ENCODE measurements at regions not wholly inside any gene's neighbourhood (a gene's known extent, or its start where the extent isn't known, plus 50 kb on each side); places are given as distances from the start of the nearest gene placed in this dataset.

DNA sequence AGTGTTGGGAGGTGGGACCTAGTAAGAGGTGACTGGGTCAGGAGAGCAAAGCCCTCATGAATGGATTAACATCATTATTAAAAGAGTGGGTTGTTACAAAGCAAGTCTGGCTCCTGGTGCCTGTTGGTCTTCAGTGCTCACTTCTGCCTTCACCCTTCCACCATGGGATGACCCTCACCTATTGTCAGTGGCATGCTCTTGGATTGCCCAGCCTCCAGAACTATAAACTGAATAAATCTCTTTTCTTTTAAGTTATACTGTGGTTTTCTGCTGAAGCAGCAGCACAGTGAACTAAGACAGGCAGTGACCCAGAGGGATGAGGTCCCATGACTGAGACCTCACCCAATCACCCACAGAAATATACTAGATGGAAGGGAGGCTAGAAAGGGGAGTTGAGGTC is 57.5 kb upstream of the ATL2 start (continued):
- TF ChIP-seq, protein P1, sequence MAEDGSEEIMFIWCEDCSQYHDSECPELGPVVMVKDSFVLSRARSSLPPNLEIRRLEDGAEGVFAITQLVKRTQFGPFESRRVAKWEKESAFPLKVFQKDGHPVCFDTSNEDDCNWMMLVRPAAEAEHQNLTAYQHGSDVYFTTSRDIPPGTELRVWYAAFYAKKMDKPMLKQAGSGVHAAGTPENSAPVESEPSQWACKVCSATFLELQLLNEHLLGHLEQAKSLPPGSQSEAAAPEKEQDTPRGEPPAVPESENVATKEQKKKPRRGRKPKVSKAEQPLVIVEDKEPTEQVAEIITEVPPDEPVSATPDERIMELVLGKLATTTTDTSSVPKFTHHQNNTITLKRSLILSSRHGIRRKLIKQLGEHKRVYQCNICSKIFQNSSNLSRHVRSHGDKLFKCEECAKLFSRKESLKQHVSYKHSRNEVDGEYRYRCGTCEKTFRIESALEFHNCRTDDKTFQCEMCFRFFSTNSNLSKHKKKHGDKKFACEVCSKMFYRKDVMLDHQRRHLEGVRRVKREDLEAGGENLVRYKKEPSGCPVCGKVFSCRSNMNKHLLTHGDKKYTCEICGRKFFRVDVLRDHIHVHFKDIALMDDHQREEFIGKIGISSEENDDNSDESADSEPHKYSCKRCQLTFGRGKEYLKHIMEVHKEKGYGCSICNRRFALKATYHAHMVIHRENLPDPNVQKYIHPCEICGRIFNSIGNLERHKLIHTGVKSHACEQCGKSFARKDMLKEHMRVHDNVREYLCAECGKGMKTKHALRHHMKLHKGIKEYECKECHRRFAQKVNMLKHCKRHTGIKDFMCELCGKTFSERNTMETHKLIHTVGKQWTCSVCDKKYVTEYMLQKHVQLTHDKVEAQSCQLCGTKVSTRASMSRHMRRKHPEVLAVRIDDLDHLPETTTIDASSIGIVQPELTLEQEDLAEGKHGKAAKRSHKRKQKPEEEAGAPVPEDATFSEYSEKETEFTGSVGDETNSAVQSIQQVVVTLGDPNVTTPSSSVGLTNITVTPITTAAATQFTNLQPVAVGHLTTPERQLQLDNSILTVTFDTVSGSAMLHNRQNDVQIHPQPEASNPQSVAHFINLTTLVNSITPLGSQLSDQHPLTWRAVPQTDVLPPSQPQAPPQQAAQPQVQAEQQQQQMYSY (CRISPR knock-in tag; IDR thresholded peaks at IDR 0.05), result no peak
- TF ChIP-seq, protein P2, sequence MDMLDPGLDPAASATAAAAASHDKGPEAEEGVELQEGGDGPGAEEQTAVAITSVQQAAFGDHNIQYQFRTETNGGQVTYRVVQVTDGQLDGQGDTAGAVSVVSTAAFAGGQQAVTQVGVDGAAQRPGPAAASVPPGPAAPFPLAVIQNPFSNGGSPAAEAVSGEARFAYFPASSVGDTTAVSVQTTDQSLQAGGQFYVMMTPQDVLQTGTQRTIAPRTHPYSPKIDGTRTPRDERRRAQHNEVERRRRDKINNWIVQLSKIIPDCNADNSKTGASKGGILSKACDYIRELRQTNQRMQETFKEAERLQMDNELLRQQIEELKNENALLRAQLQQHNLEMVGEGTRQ (IDR thresholded peaks at IDR 0.05; ENCODE audit: borderline replicate concordance, low read depth, low read length), result no peak
- TF ChIP-seq TARDBP (IDR thresholded peaks at IDR 0.05; ENCODE audit: borderline replicate concordance), result no peak
- no peak for TF ChIP-seq MEF2A (IDR thresholded peaks at IDR 0.05; ENCODE audit: insufficient read depth, low read depth, low read length)
- TF ChIP-seq, protein P3, sequence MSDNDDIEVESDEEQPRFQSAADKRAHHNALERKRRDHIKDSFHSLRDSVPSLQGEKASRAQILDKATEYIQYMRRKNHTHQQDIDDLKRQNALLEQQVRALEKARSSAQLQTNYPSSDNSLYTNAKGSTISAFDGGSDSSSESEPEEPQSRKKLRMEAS (IDR thresholded peaks at IDR 0.05; ENCODE audit: low read depth, low read length), result no peak
- TF ChIP-seq NFYA (IDR thresholded peaks at IDR 0.05; ENCODE audit: borderline replicate concordance, low read depth, low read length), result no peak
- TF ChIP-seq, protein P4, sequence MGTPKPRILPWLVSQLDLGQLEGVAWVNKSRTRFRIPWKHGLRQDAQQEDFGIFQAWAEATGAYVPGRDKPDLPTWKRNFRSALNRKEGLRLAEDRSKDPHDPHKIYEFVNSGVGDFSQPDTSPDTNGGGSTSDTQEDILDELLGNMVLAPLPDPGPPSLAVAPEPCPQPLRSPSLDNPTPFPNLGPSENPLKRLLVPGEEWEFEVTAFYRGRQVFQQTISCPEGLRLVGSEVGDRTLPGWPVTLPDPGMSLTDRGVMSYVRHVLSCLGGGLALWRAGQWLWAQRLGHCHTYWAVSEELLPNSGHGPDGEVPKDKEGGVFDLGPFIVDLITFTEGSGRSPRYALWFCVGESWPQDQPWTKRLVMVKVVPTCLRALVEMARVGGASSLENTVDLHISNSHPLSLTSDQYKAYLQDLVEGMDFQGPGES (IDR thresholded peaks at IDR 0.05), result no peak
